IPS-11a (cell line): ENCODE measurements at regions not wholly inside any gene's neighbourhood (a gene's known extent, or its start where the extent isn't known, plus 50 kb on each side); places are given as distances from the start of the nearest gene placed in this dataset.

Experiments
- H3K4me3 ChIP-seq: one replicate; pipeline ENCODE4 v1.5.1; 2013; ENCODE audit warnings: low read depth, low read length, control low read depth

DNA sequence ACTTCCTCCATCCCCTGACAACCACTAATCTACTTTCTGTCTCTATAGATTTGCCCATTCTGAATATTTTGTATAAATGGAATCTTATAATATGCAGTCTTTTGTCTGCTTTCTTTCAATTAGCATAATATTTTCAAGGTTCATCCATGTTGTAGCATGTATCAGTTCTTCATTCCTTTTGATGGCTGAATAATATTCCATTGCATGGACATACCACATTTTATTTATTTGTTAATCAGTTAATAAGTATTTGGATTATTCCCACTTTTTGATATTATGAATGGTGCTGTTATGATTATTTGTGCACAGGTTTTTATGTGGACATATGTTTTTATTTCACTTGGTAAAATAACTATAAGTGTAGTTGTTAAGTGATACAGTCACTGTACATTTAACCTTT, 155.1 kb upstream of the WSCD2 start:
- no peak overlapping the region for H3K4me3 ChIP-seq

DNA sequence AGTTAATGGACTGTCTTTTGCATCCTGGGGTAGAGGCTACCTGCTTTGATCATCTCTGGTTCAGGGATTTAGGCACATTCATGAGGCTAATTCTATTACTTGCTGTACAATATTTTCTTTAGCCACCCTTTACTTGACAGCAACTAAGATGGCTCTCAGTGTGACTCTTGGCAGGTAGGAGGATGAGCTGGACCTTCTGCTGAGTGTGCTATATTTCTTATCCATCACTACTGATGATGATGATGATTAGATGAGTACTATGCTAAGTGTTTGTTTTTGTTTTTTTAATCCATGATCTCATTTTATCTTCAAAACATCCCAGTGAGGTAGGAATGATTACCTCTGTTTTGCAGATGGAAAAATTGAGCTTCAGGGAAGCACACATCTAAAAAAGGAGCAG, 152.8 kb upstream of the WSCD2 start:
- no peak overlapping the region for H3K4me3 ChIP-seq

DNA sequence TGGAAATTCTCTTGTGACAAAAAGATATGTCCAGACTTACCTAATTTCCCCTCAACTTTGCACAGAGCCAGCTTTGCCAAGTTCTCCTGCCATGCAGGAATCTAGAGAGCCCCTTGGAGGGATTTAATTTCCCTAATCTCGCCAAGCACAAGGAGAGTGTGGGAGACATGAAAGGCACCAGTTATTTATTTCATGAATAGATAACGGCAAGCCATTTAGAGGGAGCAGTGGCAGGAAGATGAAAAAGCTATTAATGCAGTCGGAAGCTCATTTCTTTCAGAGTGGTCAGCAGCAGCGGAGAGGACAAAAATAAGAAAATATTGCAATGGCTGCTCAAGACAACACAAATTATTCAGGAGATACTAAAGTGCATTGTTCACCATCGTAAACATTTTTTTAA, 150.9 kb upstream of the WSCD2 start:
- no peak overlapping the region for H3K4me3 ChIP-seq

DNA sequence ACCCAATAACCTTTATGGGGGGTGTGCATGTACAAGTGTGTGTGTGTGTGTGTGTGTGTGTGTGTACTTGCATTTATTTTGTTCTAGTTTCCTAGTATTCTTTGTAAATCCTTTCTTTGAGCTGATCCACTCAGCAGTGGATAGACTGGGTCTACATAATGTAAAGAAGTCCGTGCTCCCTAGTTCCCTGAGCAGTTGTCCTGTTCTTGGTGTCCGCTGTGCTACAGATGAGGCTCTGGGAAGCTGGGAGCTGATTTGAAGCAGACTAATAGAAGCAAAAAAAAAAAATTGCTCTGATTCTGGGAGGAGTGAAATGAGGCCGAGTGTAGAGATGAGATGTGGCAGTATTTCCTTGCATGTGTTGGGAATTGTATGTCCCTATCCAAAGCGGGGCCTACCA, 150.4 kb upstream of the WSCD2 start:
- no peak overlapping the region for H3K4me3 ChIP-seq

DNA sequence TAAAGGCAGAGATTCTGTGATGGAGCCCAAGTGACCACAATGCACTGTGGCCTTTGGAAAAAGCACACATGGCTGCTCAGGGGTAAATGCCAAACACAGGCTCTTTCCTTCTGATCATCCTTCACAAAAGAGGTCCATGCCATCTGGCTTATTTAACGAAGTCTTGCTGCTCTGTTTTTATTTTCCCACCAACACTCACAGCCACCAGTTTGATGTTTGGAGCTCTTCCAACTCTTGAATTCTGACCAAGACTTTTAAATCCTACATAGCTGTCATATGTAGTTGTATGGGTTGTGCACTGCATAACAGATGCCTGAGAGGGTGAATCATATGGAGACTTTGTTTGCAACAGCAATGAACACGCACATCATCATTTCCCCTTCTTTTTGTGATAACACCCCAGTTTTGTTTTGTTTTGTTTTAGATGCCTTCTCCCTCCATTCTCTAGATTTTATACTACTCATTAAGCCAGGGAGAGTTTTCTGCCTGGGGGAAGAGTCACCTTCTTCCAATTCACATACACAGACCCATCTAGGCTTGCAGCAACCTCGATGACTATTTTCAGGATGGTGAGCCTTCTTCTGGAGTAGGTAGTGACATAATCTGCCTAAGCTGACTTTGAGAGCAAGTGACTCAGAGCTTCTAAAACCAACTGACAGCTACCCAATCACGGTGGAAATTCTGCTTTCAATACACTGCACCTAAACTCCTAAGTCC, 145.2 kb upstream of the WSCD2 start:
- no peak overlapping the region for H3K4me3 ChIP-seq

DNA sequence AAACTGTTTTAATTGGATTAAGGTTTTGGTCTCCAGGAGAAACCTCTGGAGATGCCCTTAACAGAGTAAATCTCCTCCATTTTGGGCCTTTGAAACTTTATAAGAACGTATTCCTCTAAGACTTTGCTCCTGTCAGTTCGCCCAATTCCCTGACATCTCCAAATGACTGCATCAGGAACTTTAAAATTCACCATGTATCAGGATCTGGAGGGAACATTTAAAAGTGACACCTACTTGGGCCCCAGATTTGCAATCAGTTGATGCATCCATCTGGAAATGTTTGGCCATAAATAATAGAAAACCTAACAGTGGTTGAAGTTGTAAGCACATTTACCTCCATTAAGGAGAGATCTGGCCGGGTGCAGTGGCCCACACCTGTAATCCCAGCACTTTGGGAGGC, 144.1 kb upstream of the WSCD2 start:
- H3K4me3 ChIP-seq: no peak overlapping the region

DNA sequence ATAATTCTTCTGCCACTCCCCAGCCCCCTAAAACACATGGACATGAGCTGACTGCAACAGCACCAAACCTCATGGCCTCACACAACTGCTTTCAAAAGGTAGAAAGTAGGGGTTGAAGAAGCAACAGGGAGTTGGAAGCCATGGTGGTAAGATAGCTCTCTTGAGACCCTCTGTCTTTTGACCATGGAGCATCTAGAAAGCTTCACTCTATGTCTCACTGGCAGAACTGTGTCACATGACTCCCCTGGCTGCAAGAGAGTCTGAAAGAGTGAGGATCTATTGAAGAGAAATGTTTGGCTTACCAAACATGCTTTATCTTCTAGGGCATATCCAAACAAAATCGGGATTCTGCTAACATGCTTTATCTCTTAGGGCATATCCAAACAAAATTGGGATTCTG, 142.9 kb upstream of the WSCD2 start:
- no peak overlapping the region for H3K4me3 ChIP-seq

DNA sequence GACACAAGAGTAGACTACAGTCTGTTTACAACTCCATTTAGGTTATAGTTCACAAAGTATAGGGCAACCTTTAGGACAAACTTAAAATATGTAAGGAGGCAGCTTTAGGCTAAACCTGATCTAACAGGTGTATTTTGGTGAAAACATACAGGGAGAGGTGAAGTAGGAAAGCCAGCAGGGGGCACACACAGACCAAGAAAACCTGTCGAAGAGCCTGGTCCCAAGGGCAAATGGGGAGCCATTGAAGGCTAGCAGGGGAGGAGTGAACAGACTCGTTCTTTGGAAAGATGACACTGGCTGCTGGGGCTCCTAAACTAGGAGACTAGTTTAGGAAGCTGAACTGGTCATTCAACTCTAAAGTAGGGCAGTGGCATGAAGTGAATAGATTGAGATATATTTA, 138.8 kb upstream of the WSCD2 start:
- H3K4me3 ChIP-seq: no peak overlapping the region

DNA sequence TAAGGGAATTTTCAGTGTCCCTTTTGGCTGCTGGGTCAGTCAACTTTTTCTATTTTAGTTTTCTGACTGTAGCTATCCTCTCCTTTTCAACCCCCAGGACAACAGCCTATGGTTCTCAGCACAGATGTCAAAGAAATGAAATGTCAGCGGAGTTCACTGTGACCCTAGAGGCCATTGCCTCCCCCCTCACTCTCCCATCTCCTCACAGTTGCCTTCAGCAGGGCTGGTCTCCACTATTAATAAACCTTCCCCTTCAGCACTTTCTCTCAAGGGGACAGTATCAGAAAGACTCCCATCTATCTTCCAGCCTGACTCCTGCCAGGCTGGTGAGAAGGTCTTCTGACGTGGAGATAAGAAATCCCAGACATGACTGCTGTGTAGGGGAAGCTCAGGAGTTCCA, 137.1 kb upstream of the WSCD2 start:
- H3K4me3 ChIP-seq: no peak overlapping the region

DNA sequence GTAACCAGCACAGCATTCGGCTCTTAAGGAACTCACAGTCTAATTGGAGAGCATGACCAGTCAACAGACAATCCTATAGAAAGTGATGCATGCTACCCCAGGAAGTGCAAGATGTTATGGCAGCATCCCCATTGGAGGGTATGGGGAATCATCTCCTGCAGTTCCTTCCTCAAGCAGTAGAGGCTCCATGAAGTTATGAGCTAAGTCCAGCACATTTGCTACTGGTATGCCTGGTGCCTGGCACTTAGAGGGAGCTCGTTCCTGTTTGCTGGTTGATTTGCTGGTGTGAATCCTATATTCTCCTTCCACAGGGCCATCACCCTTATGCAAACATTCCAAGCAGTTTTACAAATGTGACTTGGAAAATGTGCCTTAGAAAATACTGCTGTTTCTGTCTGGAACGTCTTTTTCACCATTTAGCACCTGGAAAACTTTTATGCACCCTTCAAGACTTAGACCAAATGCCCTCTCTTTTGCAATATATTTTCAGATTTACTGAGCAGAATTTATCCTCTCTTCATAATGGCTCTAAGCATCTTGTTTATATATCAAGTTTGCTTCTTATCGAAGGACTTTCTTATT, 136.1 kb upstream of the WSCD2 start:
- H3K4me3 ChIP-seq: no peak overlapping the region

DNA sequence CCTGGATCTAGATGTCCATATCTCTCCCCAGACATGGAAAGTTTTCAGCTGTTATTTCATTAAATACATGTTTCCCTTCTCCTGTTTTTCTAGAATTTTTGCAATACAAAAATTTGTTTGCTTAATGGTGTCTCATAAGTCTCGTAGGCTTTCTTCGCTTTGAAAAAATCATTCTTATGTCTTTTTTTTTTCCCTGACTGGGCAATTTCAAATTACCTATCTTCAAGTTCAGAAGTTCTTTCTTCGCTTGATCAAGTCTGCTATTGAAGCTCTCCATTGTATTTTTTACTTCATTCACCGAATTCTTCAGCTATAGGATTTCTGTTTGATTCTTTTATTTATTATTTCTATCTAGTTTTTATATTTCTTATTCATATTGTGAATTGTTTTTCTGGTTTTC, 130.2 kb upstream of the WSCD2 start:
- no peak overlapping the region for H3K4me3 ChIP-seq

DNA sequence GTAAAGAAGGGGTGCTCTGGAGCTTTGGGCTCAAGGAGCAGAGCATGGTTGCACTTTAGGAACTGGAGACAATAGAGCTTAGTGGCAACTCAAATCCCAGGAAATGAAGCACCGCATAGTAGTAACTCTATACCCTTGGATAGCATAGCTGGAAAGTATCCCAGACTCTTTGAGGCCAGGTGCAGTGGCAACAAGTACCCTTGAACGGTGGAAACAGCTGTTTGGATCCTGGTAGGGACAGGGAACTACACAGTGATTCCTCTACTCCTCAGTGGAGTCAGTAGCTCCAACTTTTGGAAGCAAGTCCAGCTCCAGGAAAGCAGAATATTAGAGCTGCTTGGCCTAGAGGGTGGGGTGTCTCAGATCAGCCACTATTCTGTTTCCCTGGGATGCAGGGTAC, 129.0 kb upstream of the WSCD2 start:
- H3K4me3 ChIP-seq: no peak overlapping the region

DNA sequence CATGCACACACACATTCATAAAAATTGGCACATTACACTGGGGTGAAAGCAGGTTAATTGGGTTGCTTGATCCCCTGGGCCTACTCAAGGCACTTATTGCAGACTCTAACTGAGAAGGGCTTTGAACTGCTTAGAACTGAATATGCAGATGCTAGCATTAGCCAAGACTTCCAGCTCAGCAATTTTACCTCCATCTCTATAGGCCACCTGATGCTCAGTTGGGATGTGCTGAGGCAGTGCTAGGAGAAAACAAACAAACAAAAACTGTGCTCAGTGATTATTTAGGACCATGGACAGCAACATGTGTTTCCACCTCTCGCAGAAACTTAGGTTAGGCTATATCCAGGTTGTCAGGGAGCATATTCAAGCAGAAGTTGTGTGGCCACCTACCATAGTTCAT, 124.8 kb upstream of the WSCD2 start:
- H3K4me3 ChIP-seq: no peak overlapping the region

DNA sequence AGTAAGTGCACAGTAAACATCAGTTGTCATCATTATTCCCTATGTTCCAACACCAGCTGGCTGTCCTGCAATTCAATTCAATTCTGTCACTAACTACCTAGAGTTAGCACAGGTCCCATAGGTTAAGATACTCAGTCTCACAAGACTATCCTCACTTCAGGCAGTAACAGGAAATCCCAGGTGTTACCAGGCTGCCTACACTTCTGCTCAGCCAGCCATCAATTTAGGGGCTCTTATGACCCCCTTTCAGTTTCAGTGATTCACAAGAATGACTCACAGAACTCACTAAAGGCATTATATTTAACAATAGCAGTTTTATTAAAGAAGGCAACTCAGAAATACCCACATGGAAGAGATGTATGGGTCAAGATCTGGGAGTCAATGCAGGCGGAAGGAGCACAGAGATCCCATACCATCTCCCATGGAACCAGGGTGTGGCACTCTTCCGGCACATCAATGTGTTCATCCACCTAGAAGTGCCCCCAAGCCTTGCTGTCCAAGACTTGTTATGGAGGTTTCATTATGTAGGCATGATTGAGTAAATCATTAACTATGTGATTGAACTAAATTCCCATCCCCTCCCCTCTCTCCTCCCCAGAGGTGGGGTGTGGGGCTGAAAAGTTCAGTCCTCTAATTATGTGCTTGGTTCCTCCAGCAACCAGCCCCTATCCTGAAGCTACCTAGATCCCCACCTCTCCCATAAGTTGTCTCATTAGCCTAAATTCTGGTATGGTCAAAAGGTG, 120.8 kb upstream of the WSCD2 start:
- no peak overlapping the region for H3K4me3 ChIP-seq

DNA sequence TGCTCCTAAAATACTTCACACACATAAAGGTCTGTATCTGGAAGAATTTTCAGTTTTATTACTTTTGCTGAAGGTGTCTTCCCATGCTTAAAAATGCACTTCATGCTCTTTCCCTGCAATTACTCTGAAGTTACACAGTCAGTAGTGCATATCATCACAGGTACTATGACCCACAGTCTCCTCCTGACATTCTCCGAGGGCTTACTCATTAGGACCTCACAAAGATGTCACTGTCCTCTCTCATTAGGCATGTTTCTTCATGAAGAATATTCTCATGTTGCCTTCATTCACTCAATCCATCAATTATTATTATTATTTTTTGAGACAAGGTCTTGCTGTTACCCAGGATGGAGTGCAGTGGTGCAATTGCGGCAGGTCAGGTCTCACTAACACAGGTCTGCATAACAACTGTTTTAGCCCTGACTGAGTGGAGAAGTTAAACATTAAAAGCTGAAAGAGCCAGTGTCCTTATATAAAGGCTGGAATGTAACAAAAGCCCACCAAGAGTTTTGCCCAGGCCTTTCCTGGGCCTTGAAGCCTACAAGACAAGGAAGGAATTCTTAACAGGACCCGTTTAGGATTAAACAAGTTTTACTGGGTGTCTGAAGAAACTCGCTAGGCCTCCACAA, 119.5 kb upstream of the WSCD2 start:
- no peak overlapping the region for H3K4me3 ChIP-seq

DNA sequence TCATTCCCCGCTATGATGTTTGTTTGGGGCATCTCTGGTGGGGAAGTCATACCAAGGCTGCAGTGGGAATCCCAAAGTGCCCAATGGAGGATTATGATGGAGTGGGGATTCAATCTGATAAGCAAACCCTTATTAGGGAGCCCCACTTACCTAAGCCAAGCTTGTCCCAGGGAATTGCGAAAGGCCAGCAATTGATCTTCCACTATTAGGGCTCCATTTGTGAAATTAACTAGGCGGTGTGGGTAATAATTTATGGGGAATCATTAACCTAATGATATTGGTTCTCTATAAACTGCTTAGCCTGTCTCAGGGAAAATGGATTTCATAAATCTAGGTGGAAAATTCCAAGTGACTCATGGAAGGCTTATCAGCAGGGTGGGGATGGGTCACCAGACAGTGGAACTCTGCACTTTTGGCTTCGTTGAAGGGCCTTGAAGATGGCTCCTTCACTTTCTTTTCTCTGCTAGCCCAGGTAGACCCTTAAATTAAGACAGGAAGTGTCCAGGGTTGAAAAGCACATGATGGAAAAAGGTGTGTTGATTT, 113.0 kb upstream of the WSCD2 start:
- H3K4me3 ChIP-seq: no peak overlapping the region

DNA sequence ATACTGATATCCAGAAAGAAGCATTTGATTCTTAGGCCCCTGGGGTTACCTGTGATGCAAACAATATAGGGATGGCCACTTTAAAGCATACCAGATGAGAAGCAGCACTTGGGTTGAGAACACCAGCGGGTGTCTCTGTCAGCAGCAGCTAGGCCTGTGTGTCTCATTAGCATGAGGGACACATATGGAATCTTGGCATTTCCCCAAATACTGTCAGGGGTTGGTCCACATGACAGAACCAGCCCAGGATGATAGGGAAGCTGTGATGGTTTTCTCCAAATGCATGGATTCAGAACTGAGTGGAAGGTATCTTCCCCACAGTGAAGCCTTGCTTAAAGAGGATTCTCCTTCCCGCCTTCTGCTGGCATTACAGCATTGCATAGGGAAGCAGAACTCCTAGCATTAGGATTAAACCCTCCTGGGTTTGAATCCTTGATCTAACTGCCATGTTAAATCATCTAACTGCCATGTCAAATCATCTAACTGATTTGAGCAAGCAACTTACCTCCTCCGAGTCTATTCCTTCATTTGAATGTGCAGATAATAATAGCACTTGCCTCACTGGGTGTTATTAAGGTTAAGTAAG, 111.5 kb upstream of the WSCD2 start:
- no peak overlapping the region for H3K4me3 ChIP-seq

DNA sequence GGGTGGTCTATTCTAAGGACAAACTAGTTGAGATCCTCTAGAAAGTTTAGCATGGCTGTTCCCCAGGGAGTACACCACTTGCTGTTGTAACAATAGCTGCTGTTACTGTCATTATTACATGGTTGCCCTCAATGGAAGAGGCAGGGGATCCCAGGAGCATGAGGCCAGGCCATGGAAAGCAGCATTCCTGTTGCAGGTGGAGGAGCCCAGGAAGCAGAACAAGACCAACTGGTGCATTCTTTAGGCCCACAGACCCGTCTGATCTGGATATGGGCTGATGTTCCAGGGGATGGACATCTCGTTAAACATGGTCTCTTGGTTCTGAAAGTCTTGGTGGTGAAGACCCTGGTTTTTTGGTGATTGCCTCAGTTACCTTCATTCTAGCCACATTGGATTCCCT, 109.2 kb upstream of the WSCD2 start:
- no peak overlapping the region for H3K4me3 ChIP-seq

DNA sequence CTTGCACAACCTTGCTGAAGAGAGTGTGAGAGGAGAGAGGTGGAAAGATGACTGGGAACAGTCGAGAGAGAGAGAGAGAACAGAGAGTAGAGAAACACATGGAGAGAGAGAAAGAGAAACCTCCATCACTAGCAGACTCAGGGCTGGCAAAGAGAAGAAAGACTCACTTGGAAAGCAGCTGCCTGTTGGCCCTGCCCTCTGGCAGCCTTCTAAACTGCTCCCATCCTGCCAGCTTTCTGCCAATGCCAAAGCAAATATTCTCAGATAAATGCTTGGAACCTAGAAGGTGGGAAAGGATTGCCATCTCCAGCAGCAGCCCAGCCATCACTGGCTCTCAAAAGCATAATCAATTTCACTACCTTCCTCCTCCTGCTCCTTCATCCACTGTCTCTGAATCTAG, 107.9 kb upstream of the WSCD2 start:
- no peak overlapping the region for H3K4me3 ChIP-seq

DNA sequence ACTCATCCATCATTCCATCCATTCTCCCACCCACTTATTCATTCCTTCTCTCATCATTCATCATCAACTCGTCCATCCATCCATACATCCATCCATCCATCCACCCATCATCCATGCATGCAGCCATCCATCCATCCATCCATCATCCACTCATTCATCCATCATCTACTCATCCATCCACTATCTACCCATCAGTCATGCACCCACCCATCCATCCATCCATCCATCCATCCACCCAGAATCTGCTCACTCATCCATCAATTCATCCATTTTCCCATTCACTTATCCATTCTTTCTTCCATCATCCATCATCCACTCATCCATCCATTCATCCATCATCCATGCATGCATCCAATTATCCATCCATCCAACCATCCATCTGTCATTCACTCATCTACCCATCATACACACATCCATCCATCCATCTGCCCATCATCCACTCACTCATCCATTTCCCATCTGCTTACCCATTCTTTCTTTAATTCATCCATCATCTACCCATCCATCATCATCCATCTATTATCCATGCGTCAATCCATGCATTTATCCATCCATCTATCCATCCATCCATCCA, 107.1 kb upstream of the WSCD2 start:
- H3K4me3 ChIP-seq: no peak overlapping the region
